ENCODE measurements at regions not wholly inside any gene's neighbourhood (a gene's known extent, or its start where the extent isn't known, plus 50 kb on each side); places are given as distances from the start of the nearest gene placed in this dataset.
"Not testable (repeated sequence)": the region's sequence is repeated elsewhere in the genome, so short reads cannot be mapped to it uniquely, and the experiment has no call there.

- H3K27ac ChIP-seq: no peak overlapping the region
- H3K4me1 ChIP-seq: no peaks in the 10 kb centered on the region
- H3K36me3 ChIP-seq: no peaks in the 10 kb centered on the region
- no peaks in the 10 kb centered on the region for H3K27me3 ChIP-seq
- no peak for DNase-seq (ENCODE audit: low spot score)
- no peak overlapping the region for H3K4me3 ChIP-seq
- TF ChIP-seq, protein P1, sequence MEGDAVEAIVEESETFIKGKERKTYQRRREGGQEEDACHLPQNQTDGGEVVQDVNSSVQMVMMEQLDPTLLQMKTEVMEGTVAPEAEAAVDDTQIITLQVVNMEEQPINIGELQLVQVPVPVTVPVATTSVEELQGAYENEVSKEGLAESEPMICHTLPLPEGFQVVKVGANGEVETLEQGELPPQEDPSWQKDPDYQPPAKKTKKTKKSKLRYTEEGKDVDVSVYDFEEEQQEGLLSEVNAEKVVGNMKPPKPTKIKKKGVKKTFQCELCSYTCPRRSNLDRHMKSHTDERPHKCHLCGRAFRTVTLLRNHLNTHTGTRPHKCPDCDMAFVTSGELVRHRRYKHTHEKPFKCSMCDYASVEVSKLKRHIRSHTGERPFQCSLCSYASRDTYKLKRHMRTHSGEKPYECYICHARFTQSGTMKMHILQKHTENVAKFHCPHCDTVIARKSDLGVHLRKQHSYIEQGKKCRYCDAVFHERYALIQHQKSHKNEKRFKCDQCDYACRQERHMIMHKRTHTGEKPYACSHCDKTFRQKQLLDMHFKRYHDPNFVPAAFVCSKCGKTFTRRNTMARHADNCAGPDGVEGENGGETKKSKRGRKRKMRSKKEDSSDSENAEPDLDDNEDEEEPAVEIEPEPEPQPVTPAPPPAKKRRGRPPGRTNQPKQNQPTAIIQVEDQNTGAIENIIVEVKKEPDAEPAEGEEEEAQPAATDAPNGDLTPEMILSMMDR (IDR thresholded peaks at IDR 0.05): no peak
- no peaks in the 10 kb centered on the region for H3K9me3 ChIP-seq
These were observed 227.4 kb downstream of the RAB11FIP2 start for GRCh38 chr10:117819304-117819703.

DNA sequence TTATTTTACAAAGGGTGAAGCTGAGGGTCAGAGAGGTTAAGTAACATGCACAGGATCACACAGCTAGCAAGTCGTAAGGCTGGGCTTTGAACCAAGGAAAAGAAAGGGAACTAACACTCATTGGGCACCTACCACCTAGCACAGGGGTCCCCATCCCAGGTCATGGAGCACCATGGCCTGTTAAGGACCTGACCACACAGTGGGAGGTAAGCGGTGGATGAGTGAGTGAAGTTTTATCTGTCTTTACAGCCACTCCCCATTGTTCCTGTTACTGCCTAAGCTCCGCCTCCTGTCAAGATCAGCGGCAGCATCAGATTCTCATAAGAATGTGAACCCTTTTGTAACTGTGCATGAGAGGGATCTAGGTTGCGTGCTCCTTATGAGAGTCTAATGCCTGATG lies 222.8 kb downstream of the RAB11FIP2 start:
- H3K4me3 ChIP-seq: no peak overlapping the region
- no peaks in the 10 kb centered on the region for H3K9me3 ChIP-seq
- H3K36me3 ChIP-seq: no peaks in the 10 kb centered on the region
- H3K4me1 ChIP-seq: no peaks in the 10 kb centered on the region
- TF ChIP-seq, protein P1 (IDR thresholded peaks at IDR 0.05): no peak
- DNase-seq (ENCODE audit: low spot score): no peak
- no peaks in the 10 kb centered on the region for H3K27me3 ChIP-seq
- H3K27ac ChIP-seq: no peak overlapping the region

DNA sequence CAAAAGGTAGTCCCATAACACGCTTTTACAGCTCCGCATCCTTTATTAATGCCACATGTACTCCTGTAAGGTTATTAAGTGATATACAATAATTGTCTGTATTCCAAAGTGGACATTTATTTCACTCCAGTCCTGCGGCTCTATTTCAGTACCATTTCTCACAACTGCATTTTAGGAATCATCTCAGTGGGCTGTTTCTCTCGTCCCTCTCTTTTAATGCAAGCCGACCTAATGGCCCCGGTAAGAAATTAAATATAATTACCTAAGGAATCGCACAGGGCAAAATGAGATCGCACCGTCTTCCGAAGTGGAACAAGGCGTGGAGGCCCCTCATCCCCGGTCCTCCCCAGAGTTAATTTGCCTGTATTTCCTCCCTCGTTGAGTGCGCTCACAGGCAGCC lies 216.5 kb downstream of the RAB11FIP2 start:
- H3K4me3 ChIP-seq: no peak overlapping the region
- no peaks in the 10 kb centered on the region for H3K4me1 ChIP-seq
- no peaks in the 10 kb centered on the region for H3K27me3 ChIP-seq
- no peaks in the 10 kb centered on the region for H3K36me3 ChIP-seq
- DNase-seq (ENCODE audit: low spot score): no peak
- TF ChIP-seq, protein P1 (IDR thresholded peaks at IDR 0.05): no peak
- no peak overlapping the region for H3K27ac ChIP-seq
- H3K9me3 ChIP-seq: no peaks in the 10 kb centered on the region

- Histone ChIP-seq H3K4me3 (no peak overlapping the region), H3K4me1 (no peaks in the 10 kb centered on the region), H3K9me3 (no peaks in the 10 kb centered on the region), H3K27ac (no peak overlapping the region), H3K36me3 (no peaks in the 10 kb centered on the region), H3K27me3 (no peaks in the 10 kb centered on the region)
- no peak for DNase-seq (ENCODE audit: low spot score)
- TF ChIP-seq, protein P1 (IDR thresholded peaks at IDR 0.05): no peak
These were observed 215.9 kb downstream of the RAB11FIP2 start for GRCh38 chr10:117830787-117831212.

DNA sequence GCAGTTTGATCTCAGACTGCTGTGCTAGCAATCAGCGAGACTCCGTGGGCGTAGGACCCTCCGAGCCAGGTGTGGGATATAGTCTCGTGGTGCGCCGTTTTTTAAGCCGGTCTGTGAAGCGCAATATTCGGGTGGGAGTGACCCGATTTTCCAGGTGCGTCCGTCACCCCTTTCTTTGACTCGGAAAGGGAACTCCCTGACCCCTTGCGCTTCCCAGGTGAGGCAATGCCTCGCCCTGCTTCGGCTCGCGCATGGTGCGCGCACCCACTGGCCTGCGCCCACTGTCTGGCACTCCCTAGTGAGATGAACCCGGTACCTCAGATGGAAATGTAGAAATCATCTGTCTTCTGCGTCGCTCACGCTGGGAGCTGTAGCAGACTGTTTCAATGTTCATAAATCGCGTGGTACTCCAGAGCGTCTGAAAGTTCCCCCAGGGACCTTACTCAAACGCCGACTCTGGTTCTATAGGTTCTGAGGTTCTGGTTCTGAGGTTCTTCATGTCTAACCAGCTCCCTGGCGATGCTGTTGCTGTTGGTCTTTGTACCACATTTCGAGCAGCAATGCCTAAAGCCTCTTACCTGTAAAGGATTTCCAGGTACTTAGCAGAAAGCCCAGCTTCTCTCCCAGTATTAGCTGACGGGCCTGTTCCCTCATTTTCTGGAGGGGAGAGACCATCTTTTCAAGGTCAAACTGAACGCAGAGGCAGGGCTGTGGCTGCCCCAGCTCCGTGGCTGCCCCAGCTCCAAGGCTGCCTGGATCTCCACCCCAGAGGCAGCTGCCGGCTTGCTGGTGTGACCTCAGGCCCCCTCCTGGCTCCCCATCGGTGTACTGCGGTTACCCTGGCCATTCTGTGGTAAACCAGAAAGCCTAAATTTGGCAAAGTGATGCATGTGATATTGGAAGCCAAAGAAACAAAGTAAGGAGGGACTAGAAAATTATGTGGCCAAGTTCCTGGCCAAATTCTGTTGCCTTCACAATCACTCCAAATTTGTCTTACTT lies 207.9 kb downstream of the RAB11FIP2 start:
- not testable (repeated sequence) for H3K9me3 ChIP-seq; DNase-seq (ENCODE audit: low spot score)

DNA sequence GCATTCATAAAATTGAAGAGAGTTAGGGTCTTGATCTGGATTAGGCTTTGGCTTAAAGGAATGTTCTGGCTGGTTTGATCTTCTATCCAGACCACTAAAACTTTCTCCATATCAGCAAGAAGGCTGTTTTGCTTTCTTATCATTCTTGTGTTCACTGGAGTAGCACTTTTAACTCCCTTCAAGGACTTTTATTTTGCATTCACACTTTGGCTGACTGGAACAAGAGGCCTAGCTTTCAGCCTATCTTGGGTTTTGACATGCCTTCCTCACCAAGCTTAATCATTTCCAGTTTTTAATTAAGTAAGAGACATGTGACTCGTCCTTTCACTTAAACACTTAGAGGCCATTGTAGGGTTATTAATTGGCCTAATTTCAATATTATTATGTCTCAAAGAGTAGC lies 190.3 kb downstream of the RAB11FIP2 start:
- not testable (repeated sequence) for DNase-seq (ENCODE audit: low spot score); H3K4me1 ChIP-seq; H3K27ac ChIP-seq; H3K36me3 ChIP-seq; H3K4me3 ChIP-seq; H3K27me3 ChIP-seq
- H3K9me3 ChIP-seq: peaks cover 0 to 10% of the 10 kb centered on the region in 2 donors

More for the DNA sequence above, 207.9 kb downstream of the RAB11FIP2 start:
- H3K4me1 ChIP-seq, H3K4me3 ChIP-seq, H3K27me3 ChIP-seq, H3K36me3 ChIP-seq, H3K27ac ChIP-seq: not testable (repeated sequence)

Measured in right atrium auricular region (tissue), 2 donors.